ENCODE measurements at regions not wholly inside any gene's neighbourhood (a gene's known extent, or its start where the extent isn't known, plus 50 kb on each side); places are given as distances from the start of the nearest gene placed in this dataset.

DNA sequence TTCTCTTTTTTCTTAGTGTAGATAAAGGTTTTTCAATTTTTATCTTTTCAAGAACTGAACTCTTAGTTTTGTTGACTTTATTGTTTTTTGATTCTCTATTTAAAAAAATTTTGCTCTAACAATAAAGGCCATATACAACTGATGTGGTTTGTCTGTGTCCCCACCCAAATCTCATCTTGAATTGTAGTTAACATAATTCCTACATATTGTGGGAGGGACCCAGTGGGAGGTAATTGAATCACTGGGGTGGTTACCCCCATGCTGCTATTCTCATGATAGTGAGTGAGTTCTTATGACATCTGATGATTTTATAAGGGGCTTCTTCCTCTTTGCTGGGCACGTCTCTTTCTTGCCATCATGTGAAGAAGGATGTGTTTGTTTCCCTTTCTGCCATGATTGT lies 199.8 kb downstream of the DHX35 start:
- TF ChIP-seq SIN3A (conservative IDR thresholded peaks at IDR 0.05 in 1 of 2, IDR thresholded peaks at IDR 0.05 in 1 of 2; ENCODE audit: low read depth in 1 of 2, low read length in 2 of 2), result no peak
- no peak for TF ChIP-seq EP300 (IDR thresholded peaks at IDR 0.05; ENCODE audit: borderline replicate concordance in 1 of 2, low read depth in 2 of 2, low read length in 2 of 2)
- TF ChIP-seq, protein P1, sequence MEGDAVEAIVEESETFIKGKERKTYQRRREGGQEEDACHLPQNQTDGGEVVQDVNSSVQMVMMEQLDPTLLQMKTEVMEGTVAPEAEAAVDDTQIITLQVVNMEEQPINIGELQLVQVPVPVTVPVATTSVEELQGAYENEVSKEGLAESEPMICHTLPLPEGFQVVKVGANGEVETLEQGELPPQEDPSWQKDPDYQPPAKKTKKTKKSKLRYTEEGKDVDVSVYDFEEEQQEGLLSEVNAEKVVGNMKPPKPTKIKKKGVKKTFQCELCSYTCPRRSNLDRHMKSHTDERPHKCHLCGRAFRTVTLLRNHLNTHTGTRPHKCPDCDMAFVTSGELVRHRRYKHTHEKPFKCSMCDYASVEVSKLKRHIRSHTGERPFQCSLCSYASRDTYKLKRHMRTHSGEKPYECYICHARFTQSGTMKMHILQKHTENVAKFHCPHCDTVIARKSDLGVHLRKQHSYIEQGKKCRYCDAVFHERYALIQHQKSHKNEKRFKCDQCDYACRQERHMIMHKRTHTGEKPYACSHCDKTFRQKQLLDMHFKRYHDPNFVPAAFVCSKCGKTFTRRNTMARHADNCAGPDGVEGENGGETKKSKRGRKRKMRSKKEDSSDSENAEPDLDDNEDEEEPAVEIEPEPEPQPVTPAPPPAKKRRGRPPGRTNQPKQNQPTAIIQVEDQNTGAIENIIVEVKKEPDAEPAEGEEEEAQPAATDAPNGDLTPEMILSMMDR (IDR thresholded peaks at IDR 0.05; ENCODE audit: control extremely low read depth in 1 of 3, insufficient read depth in 1 of 3, low read depth in 1 of 3, low read length in 3 of 3), result no peak
- no peak for TF ChIP-seq POLR2A (IDR thresholded peaks at IDR 0.05; ENCODE audit: control extremely low read depth in 1 of 2, low read depth in 2 of 2, low read length in 2 of 2)
- TF ChIP-seq HDAC2 (IDR thresholded peaks at IDR 0.05; ENCODE audit: borderline replicate concordance in 1 of 2, low read depth in 2 of 2, low read length in 2 of 2), result no peak
- TF ChIP-seq, protein P2, sequence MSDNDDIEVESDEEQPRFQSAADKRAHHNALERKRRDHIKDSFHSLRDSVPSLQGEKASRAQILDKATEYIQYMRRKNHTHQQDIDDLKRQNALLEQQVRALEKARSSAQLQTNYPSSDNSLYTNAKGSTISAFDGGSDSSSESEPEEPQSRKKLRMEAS (IDR thresholded peaks at IDR 0.05), result no peak
- TF ChIP-seq, protein P3, sequence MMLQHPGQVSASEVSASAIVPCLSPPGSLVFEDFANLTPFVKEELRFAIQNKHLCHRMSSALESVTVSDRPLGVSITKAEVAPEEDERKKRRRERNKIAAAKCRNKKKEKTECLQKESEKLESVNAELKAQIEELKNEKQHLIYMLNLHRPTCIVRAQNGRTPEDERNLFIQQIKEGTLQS (IDR thresholded peaks at IDR 0.05; ENCODE audit: insufficient read depth, low read depth, low read length), result no peak
- TF ChIP-seq, protein P4, sequence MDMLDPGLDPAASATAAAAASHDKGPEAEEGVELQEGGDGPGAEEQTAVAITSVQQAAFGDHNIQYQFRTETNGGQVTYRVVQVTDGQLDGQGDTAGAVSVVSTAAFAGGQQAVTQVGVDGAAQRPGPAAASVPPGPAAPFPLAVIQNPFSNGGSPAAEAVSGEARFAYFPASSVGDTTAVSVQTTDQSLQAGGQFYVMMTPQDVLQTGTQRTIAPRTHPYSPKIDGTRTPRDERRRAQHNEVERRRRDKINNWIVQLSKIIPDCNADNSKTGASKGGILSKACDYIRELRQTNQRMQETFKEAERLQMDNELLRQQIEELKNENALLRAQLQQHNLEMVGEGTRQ (IDR thresholded peaks at IDR 0.05; ENCODE audit: low read length), result no peak
- no peak for TF ChIP-seq SP1 (IDR thresholded peaks at IDR 0.05; ENCODE audit: low read depth, low read length)
- no peak for TF ChIP-seq TAF1 (IDR thresholded peaks at IDR 0.05; ENCODE audit: low read depth, low read length)
- TF ChIP-seq EZH2 (IDR thresholded peaks at IDR 0.05; ENCODE audit: low read depth, low read length, severe bottlenecking), result no peak
- no peak for TF ChIP-seq CEBPB (IDR thresholded peaks at IDR 0.05; ENCODE audit: low read depth, low read length)
- no peak for TF ChIP-seq SP4 (IDR thresholded peaks at IDR 0.05; ENCODE audit: low read length)
